ENCODE measurements at regions not wholly inside any gene's neighbourhood (a gene's known extent, or its start where the extent isn't known, plus 50 kb on each side); places are given as distances from the start of the nearest gene placed in this dataset.

- TF ChIP-seq, protein P1, sequence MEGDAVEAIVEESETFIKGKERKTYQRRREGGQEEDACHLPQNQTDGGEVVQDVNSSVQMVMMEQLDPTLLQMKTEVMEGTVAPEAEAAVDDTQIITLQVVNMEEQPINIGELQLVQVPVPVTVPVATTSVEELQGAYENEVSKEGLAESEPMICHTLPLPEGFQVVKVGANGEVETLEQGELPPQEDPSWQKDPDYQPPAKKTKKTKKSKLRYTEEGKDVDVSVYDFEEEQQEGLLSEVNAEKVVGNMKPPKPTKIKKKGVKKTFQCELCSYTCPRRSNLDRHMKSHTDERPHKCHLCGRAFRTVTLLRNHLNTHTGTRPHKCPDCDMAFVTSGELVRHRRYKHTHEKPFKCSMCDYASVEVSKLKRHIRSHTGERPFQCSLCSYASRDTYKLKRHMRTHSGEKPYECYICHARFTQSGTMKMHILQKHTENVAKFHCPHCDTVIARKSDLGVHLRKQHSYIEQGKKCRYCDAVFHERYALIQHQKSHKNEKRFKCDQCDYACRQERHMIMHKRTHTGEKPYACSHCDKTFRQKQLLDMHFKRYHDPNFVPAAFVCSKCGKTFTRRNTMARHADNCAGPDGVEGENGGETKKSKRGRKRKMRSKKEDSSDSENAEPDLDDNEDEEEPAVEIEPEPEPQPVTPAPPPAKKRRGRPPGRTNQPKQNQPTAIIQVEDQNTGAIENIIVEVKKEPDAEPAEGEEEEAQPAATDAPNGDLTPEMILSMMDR (IDR thresholded peaks at IDR 0.05; ENCODE audit: low read depth, low read length, poor library complexity, severe bottlenecking) = no peak
- no peak for TF ChIP-seq EZH2phosphoT487 (IDR thresholded peaks at IDR 0.05; ENCODE audit: borderline replicate concordance, low read length)
Measured at GRCh38 chr6:133645966-133646740, 242.8 kb upstream of the TCF21 start.
